ENCODE measurements at regions not wholly inside any gene's neighbourhood (a gene's known extent, or its start where the extent isn't known, plus 50 kb on each side); places are given as distances from the start of the nearest gene placed in this dataset.

GRCh38 chr3:146382386-146382785 is 87.0 kb downstream of the PLSCR2 start:
- Mint-ChIP-seq H3K27me3 (ENCODE audit: unreplicated experiment) (no peaks in the 10 kb centered on the region), H3K4me1 (ENCODE audit: low read depth, unreplicated experiment) (peaks cover 18% of the 10 kb centered on the region), H3K36me3 (ENCODE audit: insufficient read depth, unreplicated experiment) (no peaks in the 10 kb centered on the region), H3K4me3 (ENCODE audit: low read depth, unreplicated experiment) (no peak overlapping the region), H3K27ac (ENCODE audit: unreplicated experiment) (no peak overlapping the region), H3K9me3 (ENCODE audit: low read depth, unreplicated experiment) (no peaks in the 10 kb centered on the region)
- intact Hi-C loops (cut with micrococcal nuclease; ENCODE audit: unreplicated experiment), result loop anchor here (2.0 to 5.0 kb wide), 2 partner anchors 160 to 194 kb away; no protein-coding TSS in a partner anchor
- peak; percentile 53 for DNase-seq
- TF ChIP-seq CTCF (IDR thresholded peaks at IDR 0.05; ENCODE audit: unreplicated experiment), result no peak
- CTCF ChIA-PET, result interaction anchor here (1.0 to 1.6 kb wide), 6 partner anchors 9 to 193 kb away, joined by 3 to 6 read pairs (median 4); no protein-coding TSS in a partner anchor
- no TSS peak for BruUV-seq (replicated peaks)

GRCh38 chr3:146380046-146380445 is 89.3 kb downstream of the PLSCR2 start:
- CTCF ChIA-PET, result interaction anchor here (0.6 kb wide), 1 partner anchor 716 kb away, joined by 6 read pairs; no protein-coding TSS in a partner anchor
- intact Hi-C loops (cut with micrococcal nuclease; ENCODE audit: unreplicated experiment), result loop anchor here (5.0 kb wide), 1 partner anchor 158 kb away; no protein-coding TSS in a partner anchor
- peaks cover 9% of the 10 kb centered on the region for H3K4me1 Mint-ChIP-seq (ENCODE audit: low read depth, unreplicated experiment)
- H3K4me3 Mint-ChIP-seq (ENCODE audit: low read depth, unreplicated experiment), result no peak overlapping the region
- H3K36me3 Mint-ChIP-seq (ENCODE audit: insufficient read depth, unreplicated experiment), result no peaks in the 10 kb centered on the region
- TF ChIP-seq CTCF (IDR thresholded peaks at IDR 0.05; ENCODE audit: unreplicated experiment), result no peak
- no peak overlapping the region for H3K27ac Mint-ChIP-seq (ENCODE audit: unreplicated experiment)
- no peaks in the 10 kb centered on the region for H3K27me3 Mint-ChIP-seq (ENCODE audit: unreplicated experiment)
- no TSS peak for BruUV-seq (replicated peaks)
- no peak for DNase-seq
- no peaks in the 10 kb centered on the region for H3K9me3 Mint-ChIP-seq (ENCODE audit: low read depth, unreplicated experiment)

GRCh38 chr3:146375219-146375618 is 94.1 kb downstream of the PLSCR2 start:
- Mint-ChIP-seq H3K4me3 (ENCODE audit: low read depth, unreplicated experiment) (no peak overlapping the region), H3K27me3 (ENCODE audit: unreplicated experiment) (no peaks in the 10 kb centered on the region), H3K27ac (ENCODE audit: unreplicated experiment) (no peak overlapping the region), H3K36me3 (ENCODE audit: insufficient read depth, unreplicated experiment) (no peaks in the 10 kb centered on the region), H3K4me1 (ENCODE audit: low read depth, unreplicated experiment) (no peaks in the 10 kb centered on the region), H3K9me3 (ENCODE audit: low read depth, unreplicated experiment) (peaks cover 3% of the 10 kb centered on the region)
- TF ChIP-seq CTCF (IDR thresholded peaks at IDR 0.05; ENCODE audit: unreplicated experiment), result no peak
- BruUV-seq (replicated peaks), result no TSS peak
- CTCF ChIA-PET, result no interaction called here
- no peak for DNase-seq
- intact Hi-C loops (cut with micrococcal nuclease; ENCODE audit: unreplicated experiment), result no loop called here

- TF ChIP-seq CTCF (IDR thresholded peaks at IDR 0.05; ENCODE audit: unreplicated experiment), result no peak
- BruUV-seq (replicated peaks), result no TSS peak
- no peaks in the 10 kb centered on the region for H3K4me1 Mint-ChIP-seq (ENCODE audit: low read depth, unreplicated experiment)
- H3K27ac Mint-ChIP-seq (ENCODE audit: unreplicated experiment), result no peak overlapping the region
- H3K9me3 Mint-ChIP-seq (ENCODE audit: low read depth, unreplicated experiment), result peaks cover 3% of the 10 kb centered on the region
- no peak for DNase-seq
- no peaks in the 10 kb centered on the region for H3K36me3 Mint-ChIP-seq (ENCODE audit: insufficient read depth, unreplicated experiment)
- intact Hi-C loops (cut with micrococcal nuclease; ENCODE audit: unreplicated experiment), result no loop called here
- H3K4me3 Mint-ChIP-seq (ENCODE audit: low read depth, unreplicated experiment), result no peak overlapping the region
- CTCF ChIA-PET, result interaction anchor here (0.7 kb wide), 1 partner anchor 8 kb away, joined by 3 read pairs; no protein-coding TSS in a partner anchor
- no peaks in the 10 kb centered on the region for H3K27me3 Mint-ChIP-seq (ENCODE audit: unreplicated experiment)
These were observed 95.2 kb downstream of the PLSCR2 start for GRCh38 chr3:146374146-146374545.

All from Calu3 (cell line).